PC-9 (cell line): ENCODE measurements at regions not wholly inside any gene's neighbourhood (a gene's known extent, or its start where the extent isn't known, plus 50 kb on each side); places are given as distances from the start of the nearest gene placed in this dataset.
A peak's percentile ranks its signal among the peaks of the same experiment; 100 is the strongest.
"Not testable (repeated sequence)": the region's sequence is repeated elsewhere in the genome, so short reads cannot be mapped to it uniquely, and the experiment has no call there.

ENCODE experiments used
- BruUV-seq: library from RNA; stranded (reverse); fragments of 400-500 nt; replicated peaks from 2 replicates; lab custom pipeline; 2021; lab: Mats Ljungman, UMichigan
- CTCF ChIA-PET: fragments of 300-600 bp; sonication (Branson Sonifier 250); formaldehyde crosslinking; loops from one replicate; lab custom pipeline; 2022; ENCODE audit warnings: antibody characterized with exemption; lab: Charles Lee
- POLR2A ChIA-PET: fragments of 300-600 bp; sonication (Branson Sonifier 250); formaldehyde crosslinking; loops from one replicate; lab custom pipeline; 2022; ENCODE audit warnings: antibody characterized with exemption; ENCODE audit not compliant: unreplicated experiment; lab: Charles Lee
- DNase-seq, 2 experiments: peaks; one replicate each; pipeline versions ENCODE4 v3.0.0 to v3.0.0-alpha.2; 2015 to 2022; ENCODE audit warnings: mixed read lengths in 1 of 2
- H2AFZ ChIP-seq: fragments of 200-600 bp; sonication (generic); 2 replicates; pipeline ENCODE4 v1.8.1; 2017; ENCODE audit warnings: antibody characterized with exemption
- H3F3A ChIP-seq: fragments of 200-600 bp; sonication (generic); 2 replicates; pipeline ENCODE4 v1.8.1; 2017; ENCODE audit warnings: antibody characterized with exemption, mild to moderate bottlenecking, low read depth; ENCODE audit not compliant: insufficient read depth
- H3K27ac ChIP-seq: fragments of 200-600 bp; sonication (generic); 2 replicates; pipeline ENCODE4 v1.6.1; 2016; ENCODE audit warnings: mixed run types
- H3K27me3 ChIP-seq: fragments of 200-600 bp; sonication (generic); 2 replicates; pipeline ENCODE4 v1.6.1; 2016; ENCODE audit warnings: low read depth, mixed run types; ENCODE audit not compliant: insufficient read depth
- H3K36me3 ChIP-seq: fragments of 200-600 bp; sonication (generic); 2 replicates; pipeline ENCODE4 v1.6.1; 2016; ENCODE audit warnings: low read depth, mixed run types
- H3K4me1 ChIP-seq: fragments of 200-600 bp; sonication (generic); replicated peaks from 2 replicates; pipeline ENCODE4 v1.6.1; 2016; ENCODE audit warnings: mixed run types; ENCODE audit not compliant: insufficient read depth
- H3K4me2 ChIP-seq: fragments of 200-600 bp; sonication (generic); 2 replicates; pipeline ENCODE4 v1.6.1; 2017; ENCODE audit warnings: mixed run types
- H3K4me3 ChIP-seq: fragments of 200-600 bp; sonication (generic); 2 replicates; pipeline ENCODE4 v1.6.1; 2016; ENCODE audit warnings: mixed run types
- H3K79me2 ChIP-seq: fragments of 200-600 bp; sonication (generic); 2 replicates; pipeline ENCODE4 v1.6.1; 2017; ENCODE audit warnings: low read depth, mixed run types
- H3K9me2 ChIP-seq: fragments of 200-600 bp; sonication (generic); 2 replicates; pipeline ENCODE4 v1.8.1; 2017; ENCODE audit warnings: mild to moderate bottlenecking; ENCODE audit not compliant: insufficient read depth
- H3K9me3 ChIP-seq: fragments of 200-600 bp; sonication (generic); 2 replicates; pipeline ENCODE4 v1.8.1; 2016; ENCODE audit warnings: low read depth; ENCODE audit not compliant: insufficient read depth
- H4K20me1 ChIP-seq: fragments of 200-600 bp; sonication (generic); 2 replicates; pipeline ENCODE4 v1.8.1; 2017; ENCODE audit not compliant: insufficient read depth
- CTCF ChIP-seq: fragments of 200-600 bp; sonication (generic); conservative IDR thresholded peaks from 2 replicates; pipeline ENCODE4 v1.6.1; 2017; ENCODE audit warnings: mixed run types, antibody characterized with exemption, mild to moderate bottlenecking, moderate library complexity
- EZH2 ChIP-seq: fragments of 200-600 bp; sonication (generic); IDR thresholded peaks from 2 replicates; pipeline ENCODE4 v1.8.0; 2017; ENCODE audit warnings: antibody characterized with exemption, low read depth
- intact Hi-C: fragments of 100-400 bp; cut with micrococcal nuclease; formaldehyde crosslinking; loops from one replicate; pipeline ENCODE4 v1.10.0; 2022; ENCODE audit not compliant: unreplicated experiment

- Histone ChIP-seq H2AFZ (no peak overlapping the region), H3K4me2 (no peak overlapping the region), H3K79me2 (no peaks in the 10 kb centered on the region), H3K27ac (no peak overlapping the region), H4K20me1 (no peaks in the 10 kb centered on the region), H3K27me3 (no peaks in the 10 kb centered on the region), H3K9me3 (no peaks in the 10 kb centered on the region), H3K4me3 (no peak overlapping the region), H3F3A (no peaks in the 10 kb centered on the region), H3K36me3 (no peaks in the 10 kb centered on the region), H3K9me2 (no peaks in the 10 kb centered on the region), H3K4me1 (no peaks in the 10 kb centered on the region)
- no TSS peak for BruUV-seq
- TF ChIP-seq CTCF (no peak), EZH2 (no peak)
- no peak for DNase-seq
- ChIA-PET POLR2A (no interaction called here), CTCF (no interaction called here)
- intact Hi-C loops: no loop called here
Observed at GRCh38 chr11:110855191-110855590, 143.0 kb upstream of the ARHGAP20 start.

GRCh38 chr11:110852921-110853490 is 140.8 kb upstream of the ARHGAP20 start:
- BruUV-seq: no TSS peak
- H3K4me1 ChIP-seq: no peaks in the 10 kb centered on the region
- no peak for TF ChIP-seq CTCF
- no peak for TF ChIP-seq EZH2

GRCh38 chr11:110850846-110851245 is 138.6 kb upstream of the ARHGAP20 start:
- Histone ChIP-seq H3K4me2 (no peak overlapping the region), H3F3A (no peaks in the 10 kb centered on the region), H3K36me3 (no peaks in the 10 kb centered on the region), H4K20me1 (no peaks in the 10 kb centered on the region), H3K4me1 (no peaks in the 10 kb centered on the region), H3K27me3 (no peaks in the 10 kb centered on the region), H3K9me3 (no peaks in the 10 kb centered on the region), H3K79me2 (no peaks in the 10 kb centered on the region), H3K27ac (no peak overlapping the region), H3K9me2 (no peaks in the 10 kb centered on the region), H3K4me3 (no peak overlapping the region), H2AFZ (no peak overlapping the region)
- BruUV-seq: no TSS peak
- POLR2A ChIA-PET: no interaction called here
- CTCF ChIA-PET: no interaction called here
- TF ChIP-seq CTCF (no peak), EZH2 (no peak)
- DNase-seq: no peak
- intact Hi-C loops: no loop called here

More at GRCh38 chr11:110852921-110853490, 140.8 kb upstream of the ARHGAP20 start:
- CTCF ChIA-PET: no interaction called here
- H3K9me2 ChIP-seq: no peaks in the 10 kb centered on the region
- no peaks in the 10 kb centered on the region for H3F3A ChIP-seq
- no peaks in the 10 kb centered on the region for H3K27me3 ChIP-seq
- H3K27ac ChIP-seq: no peak overlapping the region
- no peak overlapping the region for H2AFZ ChIP-seq
- no peaks in the 10 kb centered on the region for H4K20me1 ChIP-seq
- POLR2A ChIA-PET: no interaction called here
- H3K79me2 ChIP-seq: no peaks in the 10 kb centered on the region
- intact Hi-C loops: no loop called here
- H3K4me3 ChIP-seq: no peak overlapping the region
- no peak overlapping the region for H3K4me2 ChIP-seq
- peak in 1 of 2 experiments; percentile 33 for DNase-seq
- H3K9me3 ChIP-seq: no peaks in the 10 kb centered on the region
- no peaks in the 10 kb centered on the region for H3K36me3 ChIP-seq

GRCh38 chr11:110843053-110843452 is 130.8 kb upstream of the ARHGAP20 start:
- H2AFZ ChIP-seq, BruUV-seq, H3K79me2 ChIP-seq, H3K4me3 ChIP-seq, H3K4me1 ChIP-seq, H3K4me2 ChIP-seq, H3K9me3 ChIP-seq, POLR2A ChIA-PET, H3K27me3 ChIP-seq, H4K20me1 ChIP-seq, H3K27ac ChIP-seq, CTCF ChIA-PET, intact Hi-C loops, H3K36me3 ChIP-seq, DNase-seq, H3K9me2 ChIP-seq, H3F3A ChIP-seq: not testable (repeated sequence)
